ENCODE measurements at regions not wholly inside any gene's neighbourhood (a gene's known extent, or its start where the extent isn't known, plus 50 kb on each side); places are given as distances from the start of the nearest gene placed in this dataset.

GRCh38 chr7:17668122-17668521 lies 272.2 kb downstream of the SNX13 start:
- H3K4me3 Mint-ChIP-seq: no peak overlapping the region
- no peaks in the 10 kb centered on the region for H3K27me3 Mint-ChIP-seq (ENCODE audit: low read depth)
- H3K36me3 Mint-ChIP-seq (ENCODE audit: low read depth): no peaks in the 10 kb centered on the region
- no peaks in the 10 kb centered on the region for H3K9me3 Mint-ChIP-seq
- no peaks in the 10 kb centered on the region for H3K4me1 Mint-ChIP-seq
- no peak for DNase-seq (ENCODE audit: low read depth, low spot score)
- TF ChIP-seq, protein P1, sequence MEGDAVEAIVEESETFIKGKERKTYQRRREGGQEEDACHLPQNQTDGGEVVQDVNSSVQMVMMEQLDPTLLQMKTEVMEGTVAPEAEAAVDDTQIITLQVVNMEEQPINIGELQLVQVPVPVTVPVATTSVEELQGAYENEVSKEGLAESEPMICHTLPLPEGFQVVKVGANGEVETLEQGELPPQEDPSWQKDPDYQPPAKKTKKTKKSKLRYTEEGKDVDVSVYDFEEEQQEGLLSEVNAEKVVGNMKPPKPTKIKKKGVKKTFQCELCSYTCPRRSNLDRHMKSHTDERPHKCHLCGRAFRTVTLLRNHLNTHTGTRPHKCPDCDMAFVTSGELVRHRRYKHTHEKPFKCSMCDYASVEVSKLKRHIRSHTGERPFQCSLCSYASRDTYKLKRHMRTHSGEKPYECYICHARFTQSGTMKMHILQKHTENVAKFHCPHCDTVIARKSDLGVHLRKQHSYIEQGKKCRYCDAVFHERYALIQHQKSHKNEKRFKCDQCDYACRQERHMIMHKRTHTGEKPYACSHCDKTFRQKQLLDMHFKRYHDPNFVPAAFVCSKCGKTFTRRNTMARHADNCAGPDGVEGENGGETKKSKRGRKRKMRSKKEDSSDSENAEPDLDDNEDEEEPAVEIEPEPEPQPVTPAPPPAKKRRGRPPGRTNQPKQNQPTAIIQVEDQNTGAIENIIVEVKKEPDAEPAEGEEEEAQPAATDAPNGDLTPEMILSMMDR (conservative IDR thresholded peaks at IDR 0.05): no peak
- H3K27ac Mint-ChIP-seq (ENCODE audit: unreplicated experiment): no peak overlapping the region

GRCh38 chr7:17669204-17669603 lies 271.1 kb downstream of the SNX13 start:
- no peak overlapping the region for H3K4me3 Mint-ChIP-seq
- H3K9me3 Mint-ChIP-seq: no peaks in the 10 kb centered on the region
- H3K27ac Mint-ChIP-seq (ENCODE audit: unreplicated experiment): no peak overlapping the region
- TF ChIP-seq, protein P1 (conservative IDR thresholded peaks at IDR 0.05): no peak
- H3K27me3 Mint-ChIP-seq (ENCODE audit: low read depth): no peaks in the 10 kb centered on the region
- no peak for DNase-seq (ENCODE audit: low read depth, low spot score)
- H3K4me1 Mint-ChIP-seq: peaks cover under 1% of the 10 kb centered on the region
- H3K36me3 Mint-ChIP-seq (ENCODE audit: low read depth): no peaks in the 10 kb centered on the region

GRCh38 chr7:17671956-17672355 lies 268.3 kb downstream of the SNX13 start:
- no peak overlapping the region for H3K27ac Mint-ChIP-seq (ENCODE audit: unreplicated experiment)
- H3K4me3 Mint-ChIP-seq: no peak overlapping the region
- no peaks in the 10 kb centered on the region for H3K27me3 Mint-ChIP-seq (ENCODE audit: low read depth)
- no peaks in the 10 kb centered on the region for H3K36me3 Mint-ChIP-seq (ENCODE audit: low read depth)
- no peak for DNase-seq (ENCODE audit: low read depth, low spot score)
- peaks cover 4% of the 10 kb centered on the region for H3K9me3 Mint-ChIP-seq
- peaks cover 5% of the 10 kb centered on the region for H3K4me1 Mint-ChIP-seq
- TF ChIP-seq, protein P1 (conservative IDR thresholded peaks at IDR 0.05): no peak

GRCh38 chr7:17672783-17673182 lies 267.5 kb downstream of the SNX13 start:
- no peak overlapping the region for H3K4me3 Mint-ChIP-seq
- no peak overlapping the region for H3K27ac Mint-ChIP-seq (ENCODE audit: unreplicated experiment)
- no peaks in the 10 kb centered on the region for H3K36me3 Mint-ChIP-seq (ENCODE audit: low read depth)
- peaks cover 5% of the 10 kb centered on the region for H3K4me1 Mint-ChIP-seq
- H3K27me3 Mint-ChIP-seq (ENCODE audit: low read depth): no peaks in the 10 kb centered on the region
- TF ChIP-seq, protein P1 (conservative IDR thresholded peaks at IDR 0.05): no peak
- peaks cover 4% of the 10 kb centered on the region for H3K9me3 Mint-ChIP-seq
- DNase-seq (ENCODE audit: low read depth, low spot score): no peak

DNA sequence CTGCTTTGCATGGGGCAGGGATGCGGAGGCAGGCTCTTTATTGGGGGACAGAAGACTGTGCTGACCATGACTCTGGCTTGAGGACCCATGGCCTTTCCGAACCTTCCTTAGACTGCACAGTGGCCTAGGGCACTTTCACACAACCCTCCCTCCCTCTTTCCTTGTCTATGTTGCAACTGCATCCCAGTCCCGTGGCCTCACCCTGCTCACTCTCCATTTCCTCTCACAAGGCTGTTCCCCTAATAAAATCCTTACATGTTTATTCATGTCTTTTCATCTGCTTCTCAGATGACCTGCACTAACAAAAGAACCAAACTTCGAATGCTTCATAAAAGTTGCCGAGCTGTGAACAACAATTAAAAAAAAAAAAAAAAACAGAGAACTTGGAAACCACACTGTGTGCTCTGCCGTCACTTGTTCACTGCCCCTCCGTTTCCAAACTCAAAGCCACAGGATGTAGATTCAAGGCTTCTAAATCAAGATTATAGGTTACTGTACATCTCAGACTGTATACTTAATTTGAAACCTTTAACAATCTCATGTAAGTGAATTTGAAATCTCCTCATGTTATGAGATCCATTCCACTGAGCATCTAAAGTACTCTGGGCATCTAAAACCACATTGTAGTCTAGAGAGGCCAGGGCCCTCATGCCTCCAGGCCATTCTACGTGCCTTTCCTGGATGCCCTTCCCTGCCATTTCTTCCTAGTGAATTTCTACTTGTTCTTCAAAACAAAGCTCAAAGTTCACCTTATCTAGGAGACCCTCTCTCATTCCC lies 265.9 kb downstream of the SNX13 start:
- Mint-ChIP-seq H3K4me1 (peaks cover 6% of the 10 kb centered on the region), H3K36me3 (ENCODE audit: low read depth) (no peaks in the 10 kb centered on the region), H3K27me3 (ENCODE audit: low read depth) (no peaks in the 10 kb centered on the region), H3K9me3 (peaks cover 4% of the 10 kb centered on the region), H3K4me3 (no peak overlapping the region), H3K27ac (ENCODE audit: unreplicated experiment) (peak overlapping the region; percentile 13)
- DNase-seq (ENCODE audit: low read depth, low spot score): no peak
- TF ChIP-seq, protein P1 (conservative IDR thresholded peaks at IDR 0.05): no peak

All from neural crest cell (in vitro differentiated cells).